Tibial nerve (tissue), 4 donors: ENCODE measurements at regions not wholly inside any gene's neighbourhood (a gene's known extent, or its start where the extent isn't known, plus 50 kb on each side); places are given as distances from the start of the nearest gene placed in this dataset.

Experiments used
- DNase-seq, 2 donors: peaks; one replicate each; pipeline ENCODE4 v3.0.0-alpha.2; 2019; ENCODE audit warnings: low spot score in 2 of 2
- H3K27ac ChIP-seq, 4 donors: fragments of 200-600 bp; sonication (generic) in 3 of 4; one replicate each; pipeline ENCODE4 v1.5.1; 2017 to 2019; ENCODE audit warnings: mild to moderate bottlenecking in 1 of 4
- H3K27me3 ChIP-seq, 2 donors: fragments of 200-600 bp; sonication (generic) in 1 of 2; one replicate each; pipeline versions ENCODE4 v1.5.1 to v1.6.0; 2017 to 2019
- H3K36me3 ChIP-seq, 3 donors: fragments of 200-600 bp; sonication (generic); one replicate each; pipeline ENCODE4 v1.5.1; 2018 to 2019
- H3K4me1 ChIP-seq, 4 donors: fragments of 200-600 bp; sonication (generic) in 3 of 4; one replicate each; pipeline ENCODE4 v1.5.1; 2017 to 2019
- H3K4me3 ChIP-seq, 4 donors: fragments of 200-600 bp; sonication (generic) in 3 of 4; one replicate each; pipeline ENCODE4 v1.5.1; 2017 to 2019; ENCODE audit warnings: mild to moderate bottlenecking in 1 of 4, moderate library complexity in 1 of 4
- H3K9me3 ChIP-seq, 4 donors: fragments of 200-600 bp; sonication (generic) in 3 of 4; one replicate each; pipeline ENCODE4 v1.5.1; 2017 to 2019
- EP300 ChIP-seq, 2 donors: sonication (generic); formaldehyde crosslinking; IDR thresholded peaks; one replicate each; pipeline ENCODE4 v1.6.1; 2017; ENCODE audit warnings: antibody characterized with exemption in 2 of 2, mild to moderate bottlenecking in 1 of 2
- POLR2A ChIP-seq, 2 donors: fragments of 450-650 bp; IDR thresholded peaks; one replicate each; pipeline ENCODE4 v1.6.1; 2017; ENCODE audit warnings: antibody characterized with exemption in 2 of 2, mild to moderate bottlenecking in 2 of 2, moderate library complexity in 2 of 2
- WGBS, 2 donors: methylation state at CpG; one replicate each; pipeline ENCODE4 v1.1.5; 2018; 5-methylcytosine and 5-hydroxymethylcytosine counted together
- TF ChIP-seq, protein P1 (sequence below), 5 experiments: fragments of 200-600 bp in 3 of 5; fragments of 450-650 bp in 2 of 5; sonication (generic) in 3 of 5; IDR thresholded peaks; one replicate each; pipeline ENCODE4 v1.5.1; 2016 to 2019; ENCODE audit warnings: antibody characterized with exemption in 5 of 5, mild to moderate bottlenecking in 3 of 5, moderate library complexity in 2 of 5

DNA sequence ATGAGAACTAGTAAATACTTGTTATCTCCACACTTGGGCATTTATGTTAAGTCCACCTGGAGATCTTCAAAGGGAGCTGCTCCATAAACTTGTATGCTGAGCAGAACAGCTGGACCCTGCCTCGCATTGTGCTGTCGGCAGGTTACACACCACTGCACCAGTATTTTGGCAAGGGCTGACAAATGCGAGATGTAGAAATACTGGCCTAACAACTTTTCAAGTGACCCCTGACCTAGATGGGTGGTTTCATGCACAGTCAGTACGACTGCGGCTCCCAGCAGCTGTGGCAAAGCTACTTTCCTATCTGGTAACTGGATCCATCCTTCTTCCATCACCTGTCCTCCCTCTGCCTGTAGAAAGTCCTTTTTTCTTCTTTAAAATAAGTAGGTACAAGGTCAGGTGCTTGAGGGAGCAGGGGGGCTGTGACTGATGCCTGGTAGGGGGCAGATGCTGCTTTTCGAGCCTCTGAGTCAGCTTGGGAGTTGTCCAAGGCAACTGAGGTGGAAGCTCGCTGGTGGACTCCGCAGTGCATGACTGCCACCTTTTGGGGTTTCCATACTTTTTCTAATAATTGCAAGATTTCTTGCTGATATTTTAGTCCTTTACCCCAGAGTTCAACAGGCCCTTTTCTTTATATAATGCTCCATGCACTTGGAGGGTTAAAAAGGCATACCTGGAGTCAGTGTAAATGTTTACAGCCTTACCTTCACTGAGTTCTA, 86.8 kb downstream of the SLC25A15 start:
- Histone ChIP-seq H3K27ac (no peak overlapping the region), H3K4me1 (no peaks in the 10 kb centered on the region), H3K36me3 (peaks cover 0 to 92% (median 0%) of the 10 kb centered on the region in 3 donors), H3K9me3 (peaks cover 0 to 74% (median 18%) of the 10 kb centered on the region in 4 donors), H3K27me3 (no peaks in the 10 kb centered on the region), H3K4me3 (no peak overlapping the region)
- no peak for TF ChIP-seq EP300 (IDR thresholded peaks at IDR 0.05)
- no peak for TF ChIP-seq POLR2A (IDR thresholded peaks at IDR 0.05)
- TF ChIP-seq, protein P1, sequence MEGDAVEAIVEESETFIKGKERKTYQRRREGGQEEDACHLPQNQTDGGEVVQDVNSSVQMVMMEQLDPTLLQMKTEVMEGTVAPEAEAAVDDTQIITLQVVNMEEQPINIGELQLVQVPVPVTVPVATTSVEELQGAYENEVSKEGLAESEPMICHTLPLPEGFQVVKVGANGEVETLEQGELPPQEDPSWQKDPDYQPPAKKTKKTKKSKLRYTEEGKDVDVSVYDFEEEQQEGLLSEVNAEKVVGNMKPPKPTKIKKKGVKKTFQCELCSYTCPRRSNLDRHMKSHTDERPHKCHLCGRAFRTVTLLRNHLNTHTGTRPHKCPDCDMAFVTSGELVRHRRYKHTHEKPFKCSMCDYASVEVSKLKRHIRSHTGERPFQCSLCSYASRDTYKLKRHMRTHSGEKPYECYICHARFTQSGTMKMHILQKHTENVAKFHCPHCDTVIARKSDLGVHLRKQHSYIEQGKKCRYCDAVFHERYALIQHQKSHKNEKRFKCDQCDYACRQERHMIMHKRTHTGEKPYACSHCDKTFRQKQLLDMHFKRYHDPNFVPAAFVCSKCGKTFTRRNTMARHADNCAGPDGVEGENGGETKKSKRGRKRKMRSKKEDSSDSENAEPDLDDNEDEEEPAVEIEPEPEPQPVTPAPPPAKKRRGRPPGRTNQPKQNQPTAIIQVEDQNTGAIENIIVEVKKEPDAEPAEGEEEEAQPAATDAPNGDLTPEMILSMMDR (IDR thresholded peaks at IDR 0.05), result no peak
- 97 to 98% methylated on average over 8 of the region's 8 CpGs for WGBS, 2 donors
- DNase-seq, result no peak

DNA sequence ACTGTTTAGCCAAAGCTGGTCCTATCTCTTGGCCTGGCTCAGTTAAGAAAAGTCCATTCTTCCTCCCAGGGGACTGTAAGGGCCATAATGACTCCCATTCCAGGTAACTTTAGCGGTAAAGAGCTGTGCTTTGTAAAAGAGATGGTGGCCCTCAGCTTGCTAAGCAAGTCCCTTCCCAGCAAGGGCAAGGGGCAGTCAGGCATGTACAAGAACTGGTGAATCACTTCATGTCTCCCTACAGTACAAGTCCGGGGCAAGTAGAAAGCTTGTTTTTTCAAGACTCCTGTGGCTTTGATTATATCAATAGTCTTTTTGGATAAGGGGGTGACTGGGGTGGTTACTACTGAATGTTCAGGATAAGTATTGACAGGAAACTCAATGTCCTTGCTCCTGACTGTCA, 88.9 kb downstream of the SLC25A15 start:
- TF ChIP-seq EP300 (IDR thresholded peaks at IDR 0.05) (no peak), POLR2A (IDR thresholded peaks at IDR 0.05) (no peak)
- TF ChIP-seq, protein P1 (IDR thresholded peaks at IDR 0.05), result no peak
- H3K4me3 ChIP-seq, result no peak overlapping the region
- no peaks in the 10 kb centered on the region for H3K4me1 ChIP-seq
- WGBS, 2 donors, result 91 to 93% methylated on average over 2 of the region's 2 CpGs
- peaks cover 0 to 80% (median 0%) of the 10 kb centered on the region in 3 donors for H3K36me3 ChIP-seq
- H3K27me3 ChIP-seq, result no peaks in the 10 kb centered on the region
- H3K9me3 ChIP-seq, result peaks cover 0 to 52% (median 11%) of the 10 kb centered on the region in 4 donors
- no peak for DNase-seq
- no peak overlapping the region for H3K27ac ChIP-seq

DNA sequence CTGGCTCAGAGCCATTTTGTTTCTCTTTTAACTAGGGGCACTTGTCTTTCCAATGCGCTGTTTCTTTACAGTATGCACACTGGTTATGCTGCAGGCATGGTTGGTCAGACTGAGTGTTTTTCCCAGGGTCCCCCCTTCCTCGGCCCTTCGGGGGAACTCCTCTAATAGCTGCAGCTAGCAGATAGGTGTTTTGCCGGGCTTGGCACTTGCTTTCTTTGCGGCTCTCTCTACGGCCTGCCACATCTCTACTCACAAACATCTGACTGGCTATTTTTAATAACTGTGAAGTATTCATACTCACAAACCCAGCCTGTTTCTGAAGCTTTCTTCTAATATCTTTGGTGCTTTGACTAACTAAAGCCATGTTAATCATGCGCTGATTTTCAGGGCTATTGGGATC, 89.4 kb downstream of the SLC25A15 start:
- H3K36me3 ChIP-seq, result peaks cover 0 to 78% (median 0%) of the 10 kb centered on the region in 3 donors
- WGBS, 2 donors, result 87 to 98% methylated on average over 7 of the region's 7 CpGs

More for the DNA sequence above, 89.4 kb downstream of the SLC25A15 start:
- DNase-seq, result no peak
- TF ChIP-seq, protein P1 (IDR thresholded peaks at IDR 0.05), result no peak
- TF ChIP-seq EP300 (IDR thresholded peaks at IDR 0.05) (no peak), POLR2A (IDR thresholded peaks at IDR 0.05) (no peak)
- no peak overlapping the region for H3K27ac ChIP-seq
- H3K27me3 ChIP-seq, result no peaks in the 10 kb centered on the region
- H3K4me3 ChIP-seq, result no peak overlapping the region
- H3K9me3 ChIP-seq, result peaks cover 0 to 47% (median 10%) of the 10 kb centered on the region in 4 donors
- no peaks in the 10 kb centered on the region for H3K4me1 ChIP-seq
